ENCODE measurements at regions not wholly inside any gene's neighbourhood (a gene's known extent, or its start where the extent isn't known, plus 50 kb on each side); places are given as distances from the start of the nearest gene placed in this dataset.

- ChIA-PET POLR2A (no interaction called here), CTCF (no interaction called here)
- H3K4me1 Mint-ChIP-seq, result no peaks in the 10 kb centered on the region
- peaks cover 5% of the 10 kb centered on the region for H3K9me3 Mint-ChIP-seq
- no peaks in the 10 kb centered on the region for H3K27me3 Mint-ChIP-seq
- DNase-seq, result no peak
- H3K4me3 Mint-ChIP-seq, result no peak overlapping the region
- no peak overlapping the region for H3K27ac Mint-ChIP-seq
- no peaks in the 10 kb centered on the region for H3K36me3 Mint-ChIP-seq (ENCODE audit: low read depth)
Measured at GRCh38 chr11:98952107-98952506, 68.6 kb upstream of the CNTN5 start.

- Mint-ChIP-seq H3K27me3 (no peaks in the 10 kb centered on the region), H3K4me3 (no peak overlapping the region), H3K4me1 (no peaks in the 10 kb centered on the region), H3K36me3 (ENCODE audit: low read depth) (no peaks in the 10 kb centered on the region), H3K27ac (no peak overlapping the region), H3K9me3 (peaks cover 5% of the 10 kb centered on the region)
- no peak for DNase-seq
- ChIA-PET CTCF (no interaction called here), POLR2A (no interaction called here)
Measured at GRCh38 chr11:98955551-98955950, 65.2 kb upstream of the CNTN5 start.

DNA sequence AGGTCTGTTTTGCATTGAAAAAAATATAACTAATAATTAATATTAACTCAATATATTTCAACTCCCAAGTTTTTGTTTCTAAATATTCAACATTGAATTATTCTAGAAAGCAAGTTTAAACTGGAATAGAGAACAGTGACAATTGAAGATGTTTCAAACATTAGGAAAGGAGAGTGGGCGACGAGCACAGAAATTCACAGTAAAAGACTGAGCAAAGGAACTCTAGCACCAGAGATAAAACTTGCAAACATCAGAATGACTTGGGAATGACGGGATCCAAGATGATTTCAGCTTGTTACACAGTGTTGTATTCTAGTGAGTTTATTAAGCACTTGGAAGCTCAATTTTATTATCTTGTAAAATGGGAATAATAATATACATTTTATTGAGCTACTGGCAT, 56.6 kb upstream of the CNTN5 start:
- DNase-seq, result no peak
- no peak overlapping the region for H3K4me3 Mint-ChIP-seq
- H3K27me3 Mint-ChIP-seq, result no peaks in the 10 kb centered on the region
- H3K27ac Mint-ChIP-seq, result no peak overlapping the region
- ChIA-PET POLR2A (no interaction called here), CTCF (no interaction called here)
- H3K36me3 Mint-ChIP-seq (ENCODE audit: low read depth), result no peaks in the 10 kb centered on the region
- peaks cover under 1% of the 10 kb centered on the region for H3K9me3 Mint-ChIP-seq
- H3K4me1 Mint-ChIP-seq, result no peaks in the 10 kb centered on the region

GRCh38 chr11:98965358-98965757, 55.4 kb upstream of the CNTN5 start:
- H3K9me3 Mint-ChIP-seq, result no peaks in the 10 kb centered on the region
- H3K4me3 Mint-ChIP-seq, result no peak overlapping the region
- H3K36me3 Mint-ChIP-seq (ENCODE audit: low read depth), result no peaks in the 10 kb centered on the region
- no peak overlapping the region for H3K27ac Mint-ChIP-seq
- no peak for DNase-seq
- ChIA-PET POLR2A (no interaction called here), CTCF (no interaction called here)
- H3K27me3 Mint-ChIP-seq, result no peaks in the 10 kb centered on the region
- no peaks in the 10 kb centered on the region for H3K4me1 Mint-ChIP-seq

GRCh38 chr11:98965775-98966174, 55.0 kb upstream of the CNTN5 start:
- no peak for DNase-seq
- Mint-ChIP-seq H3K9me3 (no peaks in the 10 kb centered on the region), H3K27ac (no peak overlapping the region), H3K36me3 (ENCODE audit: low read depth) (no peaks in the 10 kb centered on the region), H3K4me3 (no peak overlapping the region), H3K4me1 (no peaks in the 10 kb centered on the region), H3K27me3 (no peaks in the 10 kb centered on the region)
- ChIA-PET CTCF (no interaction called here), POLR2A (no interaction called here)

DNA sequence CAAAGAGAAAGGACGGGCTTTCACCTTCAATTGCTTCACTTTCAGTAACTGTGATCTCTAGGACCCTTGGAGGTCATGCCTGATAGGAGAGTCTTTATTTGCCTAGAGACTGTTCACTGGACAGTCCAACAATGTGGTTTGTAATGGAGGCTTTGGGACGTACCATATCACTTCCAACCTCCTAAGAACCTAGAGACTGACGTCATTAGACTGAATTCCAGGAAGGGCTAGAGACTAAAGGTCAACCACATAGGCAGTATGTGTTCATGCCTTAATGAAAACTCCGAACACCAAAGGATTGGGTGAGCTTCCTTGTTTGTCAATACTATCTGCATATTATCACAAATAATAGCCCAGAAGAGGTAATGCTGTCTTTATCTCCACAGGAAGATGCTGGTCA, 53.7 kb upstream of the CNTN5 start:
- ChIA-PET POLR2A (no interaction called here), CTCF (no interaction called here)
- H3K36me3 Mint-ChIP-seq (ENCODE audit: low read depth), result no peaks in the 10 kb centered on the region
- no peak overlapping the region for H3K4me3 Mint-ChIP-seq
- no peaks in the 10 kb centered on the region for H3K9me3 Mint-ChIP-seq
- no peak for DNase-seq
- no peak overlapping the region for H3K27ac Mint-ChIP-seq
- no peaks in the 10 kb centered on the region for H3K27me3 Mint-ChIP-seq
- no peaks in the 10 kb centered on the region for H3K4me1 Mint-ChIP-seq

Data from activated CD4-positive, alpha-beta memory T cell treated with anti-CD3 and anti-CD28 coated beads, Interleukin-2, amount 10 ng/mL, durations not matched to agents 7 days and 5 days (primary cell).